ENCODE measurements at regions not wholly inside any gene's neighbourhood (a gene's known extent, or its start where the extent isn't known, plus 50 kb on each side); places are given as distances from the start of the nearest gene placed in this dataset.

- intact Hi-C loops (cut with micrococcal nuclease): no loop called here
Observed at GRCh38 chr14:44108601-44109000, 398.5 kb downstream of the FSCB start.

More at GRCh38 chr14:44108601-44109000, 398.5 kb downstream of the FSCB start:
- no TSS peak for BruUV-seq (replicated peaks)
- dilution Hi-C loops (cut with MboI; ENCODE audit: extremely low pct_ligation_motif_present, low sequenced_read_pairs): no loop called here
- Histone ChIP-seq H2AFZ (ENCODE audit: low read depth, low read length) (no peak overlapping the region), H3K27me3 (ENCODE audit: control insufficient read depth in 2 of 2, insufficient read depth in 2 of 2, low read length in 2 of 2) (no peaks in the 10 kb centered on the region), H3K27ac (ENCODE audit: insufficient read depth, low read depth, low read length) (no peak overlapping the region), H3K4me2 (ENCODE audit: insufficient read depth, low read length) (no peak overlapping the region), H3K4me3 (replicated peaks in 1 of 3; ENCODE audit: insufficient read depth in 1 of 3, low read depth in 1 of 3, low read length in 3 of 3) (no peak overlapping the region), H3K9ac (replicated peaks; ENCODE audit: extremely low read depth, insufficient read depth, low read length) (no peak overlapping the region), H3K36me3 (ENCODE audit: control insufficient read depth in 2 of 2, extremely low read depth in 1 of 2, insufficient read depth in 2 of 2, low read length in 2 of 2) (no peaks in the 10 kb centered on the region), H3K9me1 (replicated peaks; ENCODE audit: control insufficient read depth, extremely low read depth, insufficient read depth, low read length) (no peaks in the 10 kb centered on the region), H4K20me1 (replicated peaks; ENCODE audit: control insufficient read depth, extremely low read depth, insufficient read depth, low read length) (no peaks in the 10 kb centered on the region), H3K79me2 (ENCODE audit: control insufficient read depth, insufficient read depth, low read length) (no peaks in the 10 kb centered on the region), H3K9me3 (replicated peaks; ENCODE audit: control insufficient read depth, insufficient read depth, low read length) (peaks cover 5% of the 10 kb centered on the region), H3K4me1 (ENCODE audit: control insufficient read depth, extremely low read depth, insufficient read depth, low read length) (no peaks in the 10 kb centered on the region)
- TF ChIP-seq GATA2 (IDR thresholded peaks at IDR 0.05; ENCODE audit: insufficient read depth, insufficient read length, low read depth, low read length) (no peak), MAX (IDR thresholded peaks at IDR 0.05; ENCODE audit: insufficient read depth, insufficient read length) (no peak), EZH2 (IDR thresholded peaks at IDR 0.05; ENCODE audit: borderline replicate concordance, low read depth, low read length, severe bottlenecking) (no peak), MYC (IDR thresholded peaks at IDR 0.05; ENCODE audit: low read depth, low read length) (no peak), JUN (IDR thresholded peaks at IDR 0.05; ENCODE audit: borderline replicate concordance, insufficient read depth, insufficient read length, low read depth) (no peak), POLR2AphosphoS5 (IDR thresholded peaks at IDR 0.05; ENCODE audit: insufficient read depth, low read depth, low read length) (no peak), POLR2A (IDR thresholded peaks at IDR 0.05; ENCODE audit: low read depth, low read length) (no peak), FOS (IDR thresholded peaks at IDR 0.05; ENCODE audit: borderline replicate concordance, insufficient read depth, low read length) (no peak)
- TF ChIP-seq, protein P1, sequence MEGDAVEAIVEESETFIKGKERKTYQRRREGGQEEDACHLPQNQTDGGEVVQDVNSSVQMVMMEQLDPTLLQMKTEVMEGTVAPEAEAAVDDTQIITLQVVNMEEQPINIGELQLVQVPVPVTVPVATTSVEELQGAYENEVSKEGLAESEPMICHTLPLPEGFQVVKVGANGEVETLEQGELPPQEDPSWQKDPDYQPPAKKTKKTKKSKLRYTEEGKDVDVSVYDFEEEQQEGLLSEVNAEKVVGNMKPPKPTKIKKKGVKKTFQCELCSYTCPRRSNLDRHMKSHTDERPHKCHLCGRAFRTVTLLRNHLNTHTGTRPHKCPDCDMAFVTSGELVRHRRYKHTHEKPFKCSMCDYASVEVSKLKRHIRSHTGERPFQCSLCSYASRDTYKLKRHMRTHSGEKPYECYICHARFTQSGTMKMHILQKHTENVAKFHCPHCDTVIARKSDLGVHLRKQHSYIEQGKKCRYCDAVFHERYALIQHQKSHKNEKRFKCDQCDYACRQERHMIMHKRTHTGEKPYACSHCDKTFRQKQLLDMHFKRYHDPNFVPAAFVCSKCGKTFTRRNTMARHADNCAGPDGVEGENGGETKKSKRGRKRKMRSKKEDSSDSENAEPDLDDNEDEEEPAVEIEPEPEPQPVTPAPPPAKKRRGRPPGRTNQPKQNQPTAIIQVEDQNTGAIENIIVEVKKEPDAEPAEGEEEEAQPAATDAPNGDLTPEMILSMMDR (IDR thresholded peaks at IDR 0.05; ENCODE audit: extremely low read depth in 1 of 2, insufficient read depth in 1 of 2, low read depth in 1 of 2, low read length in 2 of 2): no peak
- ChIA-PET CTCF (no interaction called here), POLR2A (no interaction called here)
- DNase-seq (ENCODE audit: low read depth, low spot score) (no peak), FAIRE-seq (no peak)

Measured in endothelial cell of umbilical vein (primary cell).